ENCODE measurements at regions not wholly inside any gene's neighbourhood (a gene's known extent, or its start where the extent isn't known, plus 50 kb on each side); places are given as distances from the start of the nearest gene placed in this dataset.

DNA sequence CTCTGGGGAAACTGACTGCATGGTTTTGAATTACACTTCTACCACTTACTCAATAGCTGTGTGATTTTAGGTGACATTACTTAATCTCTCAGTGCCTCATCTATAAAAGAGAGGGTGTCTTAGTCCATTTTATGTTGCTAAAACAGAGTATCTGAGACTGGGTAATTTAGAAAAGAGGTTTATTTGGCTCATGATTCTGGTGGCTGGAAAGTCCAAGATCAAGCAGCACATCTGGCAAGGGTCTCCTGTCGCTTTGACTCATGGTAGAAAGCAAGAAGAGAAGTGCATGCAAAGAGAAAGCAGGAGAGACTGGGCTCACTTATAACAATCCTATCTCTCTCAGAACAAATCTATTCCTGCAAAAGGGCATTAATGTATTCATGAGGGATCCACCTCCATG is 132.4 kb upstream of the IRX5 start:
- Histone ChIP-seq H3K27ac (no peak overlapping the region), H3K36me3 (no peaks in the 10 kb centered on the region), H3K27me3 (no peaks in the 10 kb centered on the region), H3K4me3 (no peak overlapping the region), H3K9me3 (no peaks in the 10 kb centered on the region), H3K4me1 (peaks cover 0 to 2% of the 10 kb centered on the region in 2 donors)
- no peak for DNase-seq (ENCODE audit: low spot score in 2 of 2)
- TF ChIP-seq, protein P1, sequence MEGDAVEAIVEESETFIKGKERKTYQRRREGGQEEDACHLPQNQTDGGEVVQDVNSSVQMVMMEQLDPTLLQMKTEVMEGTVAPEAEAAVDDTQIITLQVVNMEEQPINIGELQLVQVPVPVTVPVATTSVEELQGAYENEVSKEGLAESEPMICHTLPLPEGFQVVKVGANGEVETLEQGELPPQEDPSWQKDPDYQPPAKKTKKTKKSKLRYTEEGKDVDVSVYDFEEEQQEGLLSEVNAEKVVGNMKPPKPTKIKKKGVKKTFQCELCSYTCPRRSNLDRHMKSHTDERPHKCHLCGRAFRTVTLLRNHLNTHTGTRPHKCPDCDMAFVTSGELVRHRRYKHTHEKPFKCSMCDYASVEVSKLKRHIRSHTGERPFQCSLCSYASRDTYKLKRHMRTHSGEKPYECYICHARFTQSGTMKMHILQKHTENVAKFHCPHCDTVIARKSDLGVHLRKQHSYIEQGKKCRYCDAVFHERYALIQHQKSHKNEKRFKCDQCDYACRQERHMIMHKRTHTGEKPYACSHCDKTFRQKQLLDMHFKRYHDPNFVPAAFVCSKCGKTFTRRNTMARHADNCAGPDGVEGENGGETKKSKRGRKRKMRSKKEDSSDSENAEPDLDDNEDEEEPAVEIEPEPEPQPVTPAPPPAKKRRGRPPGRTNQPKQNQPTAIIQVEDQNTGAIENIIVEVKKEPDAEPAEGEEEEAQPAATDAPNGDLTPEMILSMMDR (IDR thresholded peaks at IDR 0.05) = no peak
- intact Hi-C loops (cut with DNase I) = no loop called here

DNA sequence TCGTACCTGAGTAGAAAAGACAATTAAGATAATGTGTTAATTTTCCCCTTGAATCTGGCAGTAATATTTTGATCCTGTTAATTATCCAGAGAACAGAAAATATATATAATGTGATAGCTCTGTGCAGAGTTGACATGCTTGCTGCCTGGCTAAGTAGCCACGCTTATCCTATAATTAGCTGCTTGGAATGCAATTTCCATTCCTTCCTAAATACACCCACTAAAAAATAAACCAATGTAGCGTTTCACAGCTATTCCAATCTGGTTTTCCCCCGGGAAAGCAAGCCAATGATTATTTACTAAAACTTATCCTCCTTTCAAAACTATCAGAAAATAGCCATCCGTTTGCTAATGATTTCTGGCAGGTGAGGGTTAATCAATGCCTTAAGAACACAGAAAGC is 134.5 kb upstream of the IRX5 start:
- H3K36me3 ChIP-seq = no peaks in the 10 kb centered on the region
- no peaks in the 10 kb centered on the region for H3K27me3 ChIP-seq
- H3K9me3 ChIP-seq = no peaks in the 10 kb centered on the region
- H3K4me1 ChIP-seq = peaks cover 0 to 2% of the 10 kb centered on the region in 2 donors
- DNase-seq (ENCODE audit: low spot score in 2 of 2) = no peak
- intact Hi-C loops (cut with DNase I) = no loop called here
- H3K27ac ChIP-seq = no peak overlapping the region
- no peak overlapping the region for H3K4me3 ChIP-seq
- TF ChIP-seq, protein P1 (IDR thresholded peaks at IDR 0.05) = no peak

DNA sequence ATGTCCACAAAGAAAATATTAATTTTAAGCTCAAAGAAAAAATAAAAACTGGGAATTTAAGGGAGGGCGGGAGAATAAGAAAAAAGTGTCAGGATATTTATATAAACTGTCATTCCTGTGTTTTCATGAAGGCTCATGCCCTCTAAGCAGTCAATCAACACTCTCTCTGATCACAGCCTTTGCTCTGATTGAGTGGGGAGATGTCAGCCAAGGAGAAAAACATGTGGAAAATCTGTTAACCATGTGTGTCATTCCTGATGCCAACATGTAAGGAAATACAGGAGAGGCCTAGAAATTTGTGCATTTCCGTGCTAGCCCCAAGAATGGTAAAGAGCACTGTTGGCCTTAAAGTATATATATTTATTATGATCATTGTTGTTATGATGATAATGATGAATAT is 137.9 kb upstream of the IRX5 start:
- Histone ChIP-seq H3K36me3 (no peaks in the 10 kb centered on the region), H3K27me3 (no peaks in the 10 kb centered on the region), H3K9me3 (no peaks in the 10 kb centered on the region), H3K4me1 (peaks cover 0 to 2% of the 10 kb centered on the region in 2 donors), H3K27ac (no peak overlapping the region), H3K4me3 (no peak overlapping the region)
- intact Hi-C loops (cut with DNase I) = no loop called here
- DNase-seq (ENCODE audit: low spot score in 2 of 2) = no peak
- TF ChIP-seq, protein P1 (IDR thresholded peaks at IDR 0.05) = no peak

DNA sequence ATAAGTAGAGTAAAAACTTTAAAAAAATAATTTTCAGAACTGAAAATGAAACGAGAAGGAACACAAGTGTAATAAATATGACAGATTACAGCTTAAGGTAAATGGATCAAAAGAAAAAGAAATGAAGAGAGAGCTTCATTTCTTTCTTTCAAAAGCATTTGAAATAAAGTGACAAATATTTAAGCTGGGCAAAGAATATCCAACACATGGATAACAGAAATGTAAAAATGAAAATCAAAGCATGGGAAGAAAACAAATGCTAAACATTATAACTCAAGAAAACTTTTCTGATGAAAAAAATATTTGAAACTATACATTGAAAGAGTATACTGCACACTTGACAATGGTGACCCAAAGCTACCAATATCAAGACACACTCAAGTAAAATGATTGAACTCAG is 143.6 kb upstream of the IRX5 start:
- intact Hi-C loops (cut with DNase I) = no loop called here
- Histone ChIP-seq H3K27ac (no peak overlapping the region), H3K4me1 (no peaks in the 10 kb centered on the region), H3K9me3 (peaks cover 0 to 14% of the 10 kb centered on the region in 2 donors), H3K27me3 (no peaks in the 10 kb centered on the region), H3K36me3 (no peaks in the 10 kb centered on the region), H3K4me3 (no peak overlapping the region)
- no peak for DNase-seq (ENCODE audit: low spot score in 2 of 2)
- TF ChIP-seq, protein P1 (IDR thresholded peaks at IDR 0.05) = no peak

DNA sequence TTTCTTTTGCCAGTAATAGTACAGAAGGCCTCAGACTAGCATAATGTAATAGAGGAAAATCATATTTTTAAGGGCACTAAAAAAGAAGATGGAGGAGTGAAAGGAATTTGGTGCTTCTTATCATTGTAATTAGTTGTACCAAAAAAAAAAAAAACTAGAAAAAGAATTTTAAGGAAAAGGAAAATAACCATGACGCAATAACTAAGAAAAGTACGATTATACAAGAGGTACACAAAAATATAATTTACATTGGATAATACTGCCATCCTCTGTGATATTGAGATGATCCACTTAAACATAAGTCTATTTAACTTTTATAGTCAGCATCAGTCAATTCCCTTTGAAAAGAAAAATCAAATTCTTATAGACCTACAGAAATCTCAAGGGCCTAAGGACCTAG is 146.7 kb upstream of the IRX5 start:
- TF ChIP-seq, protein P1 (IDR thresholded peaks at IDR 0.05) = no peak
- no peak for DNase-seq (ENCODE audit: low spot score in 2 of 2)
- Histone ChIP-seq H3K4me1 (no peaks in the 10 kb centered on the region), H3K36me3 (no peaks in the 10 kb centered on the region), H3K9me3 (peaks cover 0 to 14% of the 10 kb centered on the region in 2 donors), H3K27me3 (no peaks in the 10 kb centered on the region), H3K4me3 (no peak overlapping the region), H3K27ac (no peak overlapping the region)
- intact Hi-C loops (cut with DNase I) = no loop called here

DNA sequence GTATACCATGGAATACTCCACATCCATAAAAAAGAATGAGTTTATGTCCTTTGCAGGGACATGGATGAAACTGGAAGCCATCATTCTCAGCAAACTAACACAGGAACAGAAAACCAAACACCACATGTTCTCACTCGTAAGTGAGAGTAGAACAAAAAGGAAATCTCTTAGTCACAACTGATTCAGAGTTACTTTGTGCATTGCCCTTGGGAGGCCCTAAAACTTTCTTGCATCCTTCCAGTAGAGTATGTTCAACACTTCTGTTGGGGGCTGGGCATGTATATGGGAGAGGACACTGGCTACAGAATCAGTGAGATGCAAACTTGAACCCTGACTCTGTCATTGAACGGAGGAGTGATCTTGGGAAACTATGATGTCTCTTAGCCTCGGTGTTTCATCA is 147.4 kb upstream of the IRX5 start:
- Histone ChIP-seq H3K36me3 (no peaks in the 10 kb centered on the region), H3K4me1 (no peaks in the 10 kb centered on the region), H3K4me3 (no peak overlapping the region), H3K27ac (no peak overlapping the region), H3K9me3 (peaks cover 0 to 14% of the 10 kb centered on the region in 2 donors), H3K27me3 (no peaks in the 10 kb centered on the region)
- intact Hi-C loops (cut with DNase I) = no loop called here
- TF ChIP-seq, protein P1 (IDR thresholded peaks at IDR 0.05) = no peak
- DNase-seq (ENCODE audit: low spot score in 2 of 2) = no peak
